ENCODE measurements at regions not wholly inside any gene's neighbourhood (a gene's known extent, or its start where the extent isn't known, plus 50 kb on each side); places are given as distances from the start of the nearest gene placed in this dataset.
A peak's percentile ranks its signal among the peaks of the same experiment; 100 is the strongest.

DNA sequence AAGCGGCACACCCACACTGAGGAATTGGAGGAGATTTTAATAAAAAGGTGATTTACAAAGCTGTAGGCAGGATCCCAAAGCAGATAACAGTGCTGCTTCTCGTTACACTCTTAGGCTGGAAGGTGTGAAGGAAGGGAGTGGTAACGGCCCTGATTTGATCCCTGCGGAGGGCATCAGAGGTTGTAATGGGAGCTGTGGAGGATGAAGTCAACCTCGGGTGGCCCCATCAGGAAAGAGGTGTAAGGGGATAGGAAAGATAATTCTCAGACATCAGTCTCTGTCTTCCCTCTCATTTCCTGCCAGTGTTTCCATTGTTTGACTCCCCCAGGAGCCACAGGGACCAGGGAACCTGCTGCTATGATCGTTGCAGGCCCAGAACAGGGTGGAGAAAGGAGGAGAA, 245.7 kb upstream of the NOX3 start:
- no peaks in the 10 kb centered on the region for H3K36me3 ChIP-seq
- WGBS (ENCODE audit: insufficient coverage, low coverage, low lambda C conversion rate, missing lambda C conversion rate), result 55% methylated on average over 5 of the region's 6 CpGs
- H3K4me3 ChIP-seq, result no peak overlapping the region
- H3K4me1 ChIP-seq, result no peaks in the 10 kb centered on the region
- no peaks in the 10 kb centered on the region for H3K27me3 ChIP-seq
- no peaks in the 10 kb centered on the region for H3K9me3 ChIP-seq
- DNase-seq (no peak), ATAC-seq (no peak)
- H3K27ac ChIP-seq, result no peak overlapping the region
- TF ChIP-seq, protein P1, sequence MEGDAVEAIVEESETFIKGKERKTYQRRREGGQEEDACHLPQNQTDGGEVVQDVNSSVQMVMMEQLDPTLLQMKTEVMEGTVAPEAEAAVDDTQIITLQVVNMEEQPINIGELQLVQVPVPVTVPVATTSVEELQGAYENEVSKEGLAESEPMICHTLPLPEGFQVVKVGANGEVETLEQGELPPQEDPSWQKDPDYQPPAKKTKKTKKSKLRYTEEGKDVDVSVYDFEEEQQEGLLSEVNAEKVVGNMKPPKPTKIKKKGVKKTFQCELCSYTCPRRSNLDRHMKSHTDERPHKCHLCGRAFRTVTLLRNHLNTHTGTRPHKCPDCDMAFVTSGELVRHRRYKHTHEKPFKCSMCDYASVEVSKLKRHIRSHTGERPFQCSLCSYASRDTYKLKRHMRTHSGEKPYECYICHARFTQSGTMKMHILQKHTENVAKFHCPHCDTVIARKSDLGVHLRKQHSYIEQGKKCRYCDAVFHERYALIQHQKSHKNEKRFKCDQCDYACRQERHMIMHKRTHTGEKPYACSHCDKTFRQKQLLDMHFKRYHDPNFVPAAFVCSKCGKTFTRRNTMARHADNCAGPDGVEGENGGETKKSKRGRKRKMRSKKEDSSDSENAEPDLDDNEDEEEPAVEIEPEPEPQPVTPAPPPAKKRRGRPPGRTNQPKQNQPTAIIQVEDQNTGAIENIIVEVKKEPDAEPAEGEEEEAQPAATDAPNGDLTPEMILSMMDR (IDR thresholded peaks at IDR 0.05), result no peak
- intact Hi-C loops (cut with DNase I), result no loop called here

DNA sequence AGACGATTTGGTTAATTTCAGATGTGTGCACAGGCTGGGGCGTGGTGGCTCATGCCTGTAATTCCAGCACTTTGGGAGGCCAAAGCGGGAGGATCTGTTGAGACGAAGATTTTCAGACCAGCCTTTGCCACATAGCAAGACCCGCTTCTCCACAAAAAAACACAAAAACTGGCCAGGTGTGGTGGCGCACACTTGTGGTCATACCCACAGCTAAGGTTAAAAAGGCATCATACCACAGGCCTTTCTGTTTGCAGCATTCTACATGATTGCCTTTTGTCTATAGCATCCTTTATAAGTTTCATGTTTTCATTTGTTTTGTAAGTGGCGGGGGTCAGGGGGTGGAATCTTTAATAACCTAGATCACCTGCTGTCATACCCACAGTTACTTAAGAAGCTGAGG, 239.9 kb upstream of the NOX3 start:
- Histone ChIP-seq H3K4me1 (peaks cover 0 to 15% (median 5%) of the 10 kb centered on the region in 4 donors), H3K4me3 (no peak overlapping the region), H3K36me3 (no peaks in the 10 kb centered on the region), H3K27me3 (no peaks in the 10 kb centered on the region), H3K27ac (no peak overlapping the region), H3K9me3 (no peaks in the 10 kb centered on the region)
- TF ChIP-seq POLR2A (IDR thresholded peaks at IDR 0.05), result no peak
- ATAC-seq, result no peak
- DNase-seq, result no peak
- intact Hi-C loops (cut with DNase I), result no loop called here
- WGBS (ENCODE audit: insufficient coverage, low coverage, low lambda C conversion rate, missing lambda C conversion rate), result 88% methylated on average over 6 of the region's 7 CpGs

DNA sequence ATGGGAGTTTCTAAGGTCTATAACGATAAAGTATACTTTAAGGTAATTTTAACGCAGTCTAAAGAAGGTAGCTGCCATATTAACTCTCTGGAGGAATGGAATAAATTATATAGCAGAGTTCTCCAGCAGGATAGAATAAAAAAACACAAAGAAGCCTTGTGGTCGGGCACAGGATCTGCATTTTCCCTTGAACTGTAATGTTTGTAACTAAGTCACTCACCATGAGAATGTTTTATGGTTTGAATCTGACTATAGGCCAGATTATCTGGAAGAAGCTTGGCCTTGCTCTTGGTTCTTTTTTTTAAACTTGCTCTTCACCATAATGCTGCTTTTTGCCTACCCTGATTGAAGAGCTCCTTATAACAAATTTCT, 238.8 kb upstream of the NOX3 start:
- H3K36me3 ChIP-seq, result no peaks in the 10 kb centered on the region
- DNase-seq, result no peak
- 60% methylated on average over 3 of the region's 3 CpGs for WGBS (ENCODE audit: insufficient coverage, low coverage, low lambda C conversion rate, missing lambda C conversion rate)
- peak overlapping the region; percentile 33 to 79 (median 57) for H3K27ac ChIP-seq
- ATAC-seq, result peak in 2 of 4 donors; percentile 15 to 39
- H3K4me1 ChIP-seq, result peaks cover 0 to 15% (median 5%) of the 10 kb centered on the region in 4 donors
- no peaks in the 10 kb centered on the region for H3K27me3 ChIP-seq
- TF ChIP-seq, protein P1 (IDR thresholded peaks at IDR 0.05), result no peak
- TF ChIP-seq POLR2A (IDR thresholded peaks at IDR 0.05), result no peak
- H3K9me3 ChIP-seq, result no peaks in the 10 kb centered on the region
- peak overlapping the region in 1 of 3 donors; percentile 25 for H3K4me3 ChIP-seq
- intact Hi-C loops (cut with DNase I), result no loop called here

GRCh38 chr6:155693573-155694418, 238.2 kb upstream of the NOX3 start:
- TF ChIP-seq POLR2A (IDR thresholded peaks at IDR 0.05), result no peak
- TF ChIP-seq, protein P1 (IDR thresholded peaks at IDR 0.05), result no peak
- intact Hi-C loops (cut with DNase I), result no loop called here
- ATAC-seq, result peak; percentile 87 to 96 (median 92)

GRCh38 chr6:155690820-155691219, 235.2 kb upstream of the NOX3 start:
- intact Hi-C loops (cut with DNase I), result no loop called here
- ATAC-seq (no peak), DNase-seq (no peak)
- Histone ChIP-seq H3K27me3 (no peaks in the 10 kb centered on the region), H3K4me1 (peaks cover 0 to 15% (median 5%) of the 10 kb centered on the region in 4 donors), H3K36me3 (no peaks in the 10 kb centered on the region), H3K4me3 (no peak overlapping the region), H3K27ac (no peak overlapping the region), H3K9me3 (no peaks in the 10 kb centered on the region)
- 68% methylated on average over 3 of the region's 3 CpGs for WGBS (ENCODE audit: insufficient coverage, low coverage, low lambda C conversion rate, missing lambda C conversion rate)
- no peak for TF ChIP-seq POLR2A (IDR thresholded peaks at IDR 0.05)
- TF ChIP-seq, protein P1 (IDR thresholded peaks at IDR 0.05), result no peak

More at GRCh38 chr6:155693573-155694418, 238.2 kb upstream of the NOX3 start:
- peaks cover 0 to 15% (median 5%) of the 10 kb centered on the region in 4 donors for H3K4me1 ChIP-seq
- DNase-seq, result no peak
- no peaks in the 10 kb centered on the region for H3K36me3 ChIP-seq
- peak overlapping the region; percentile 33 to 79 (median 57) for H3K27ac ChIP-seq
- H3K27me3 ChIP-seq, result no peaks in the 10 kb centered on the region
- WGBS (ENCODE audit: insufficient coverage, low coverage, low lambda C conversion rate, missing lambda C conversion rate), result 49% methylated on average over 10 of the region's 10 CpGs
- no peaks in the 10 kb centered on the region for H3K9me3 ChIP-seq
- H3K4me3 ChIP-seq, result peak overlapping the region in 1 of 3 donors; percentile 25
